ENCODE measurements at regions not wholly inside any gene's neighbourhood (a gene's known extent, or its start where the extent isn't known, plus 50 kb on each side); places are given as distances from the start of the nearest gene placed in this dataset.

DNA sequence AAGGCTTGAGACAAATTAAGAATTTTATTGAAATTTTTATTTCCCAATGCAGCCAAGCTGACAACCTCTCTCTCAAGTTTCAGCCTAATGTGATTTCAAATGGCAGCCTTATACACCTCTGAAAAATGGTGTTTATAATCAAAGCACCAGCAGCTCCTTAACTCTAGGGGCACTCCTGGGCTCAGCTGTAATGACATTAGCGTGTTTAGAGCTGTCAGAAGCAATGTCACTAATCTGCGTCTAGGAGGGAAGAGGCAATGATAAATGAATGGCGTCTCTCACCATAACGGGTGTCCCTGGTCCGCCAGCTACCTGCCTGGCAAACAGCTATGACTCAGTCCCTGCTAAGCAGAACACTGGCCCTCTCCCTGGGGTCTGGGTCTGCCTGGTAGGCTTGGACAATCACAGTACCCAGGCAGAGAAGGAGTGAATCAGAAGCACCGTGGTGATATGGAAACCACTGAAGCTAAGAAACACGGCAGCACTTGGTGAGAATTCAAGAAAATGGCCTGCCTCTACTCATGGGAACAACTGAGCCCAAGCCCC, 131.8 kb upstream of the VSTM2B start:
- no peak overlapping the region for H4K5ac ChIP-seq (ENCODE audit: insufficient read length, low read depth, low read length)
- no peak overlapping the region for H2BK5ac ChIP-seq (ENCODE audit: low read depth, low read length)
- 76% methylated on average over 7 of the region's 7 CpGs; no CpG with 5 or more reads in 1 of the 2 experiments for WGBS, 2 experiments (ENCODE audit: extremely low coverage in 1 of 2, insufficient coverage in 1 of 2, insufficient read length in 1 of 2, insufficient replicate concordance in 2 of 2, low coverage in 1 of 2, low lambda C conversion rate in 2 of 2, missing lambda C conversion rate in 1 of 2)
- no peak overlapping the region for H3K23ac ChIP-seq (ENCODE audit: insufficient read length)
- H3K4me2 ChIP-seq (ENCODE audit: insufficient read depth in 1 of 2, low read depth in 2 of 2, low read length in 2 of 2) = no peak overlapping the region
- FAIRE-seq = peak; percentile 55
- no peak overlapping the region for H3K56ac ChIP-seq (replicated peaks; ENCODE audit: insufficient read length, low read depth, low read length)
- no peak overlapping the region for H2BK20ac ChIP-seq (ENCODE audit: low read length)
- H2AK5ac ChIP-seq (ENCODE audit: low read depth, low read length) = no peak overlapping the region
- no peak overlapping the region for H2AFZ ChIP-seq (ENCODE audit: low read length)
- H3K9me3 ChIP-seq (ENCODE audit: insufficient read depth in 2 of 2, low read depth in 1 of 2, low read length in 1 of 2) = peaks cover 9 to 10% of the 10 kb centered on the region in 2 experiments; a peak in 2 of 4 replicates
- no peaks in the 10 kb centered on the region for H3K36me3 ChIP-seq (ENCODE audit: control insufficient read depth in 2 of 4, insufficient read depth in 4 of 4, low read length in 3 of 4)
- TF ChIP-seq RFX5 (IDR thresholded peaks at IDR 0.05; ENCODE audit: borderline replicate concordance, low read depth, low read length) (no peak), CBX5 (IDR thresholded peaks at IDR 0.05; ENCODE audit: low read depth, low read length) (no peak), SIN3A (conservative IDR thresholded peaks at IDR 0.05 in 1 of 2, IDR thresholded peaks at IDR 0.05 in 1 of 2; ENCODE audit: low read depth in 1 of 2, low read length in 2 of 2) (peak; percentile 85 to 86; a peak in 3 of 4 replicates), RAD21 (IDR thresholded peaks at IDR 0.05 in 1 of 2, conservative IDR thresholded peaks at IDR 0.05 in 1 of 2; ENCODE audit: low read depth in 2 of 2, low read length in 2 of 2) (peak in 1 of 2 experiments; percentile 36; a peak in 2 of 4 replicates)
- TF ChIP-seq, protein P1, sequence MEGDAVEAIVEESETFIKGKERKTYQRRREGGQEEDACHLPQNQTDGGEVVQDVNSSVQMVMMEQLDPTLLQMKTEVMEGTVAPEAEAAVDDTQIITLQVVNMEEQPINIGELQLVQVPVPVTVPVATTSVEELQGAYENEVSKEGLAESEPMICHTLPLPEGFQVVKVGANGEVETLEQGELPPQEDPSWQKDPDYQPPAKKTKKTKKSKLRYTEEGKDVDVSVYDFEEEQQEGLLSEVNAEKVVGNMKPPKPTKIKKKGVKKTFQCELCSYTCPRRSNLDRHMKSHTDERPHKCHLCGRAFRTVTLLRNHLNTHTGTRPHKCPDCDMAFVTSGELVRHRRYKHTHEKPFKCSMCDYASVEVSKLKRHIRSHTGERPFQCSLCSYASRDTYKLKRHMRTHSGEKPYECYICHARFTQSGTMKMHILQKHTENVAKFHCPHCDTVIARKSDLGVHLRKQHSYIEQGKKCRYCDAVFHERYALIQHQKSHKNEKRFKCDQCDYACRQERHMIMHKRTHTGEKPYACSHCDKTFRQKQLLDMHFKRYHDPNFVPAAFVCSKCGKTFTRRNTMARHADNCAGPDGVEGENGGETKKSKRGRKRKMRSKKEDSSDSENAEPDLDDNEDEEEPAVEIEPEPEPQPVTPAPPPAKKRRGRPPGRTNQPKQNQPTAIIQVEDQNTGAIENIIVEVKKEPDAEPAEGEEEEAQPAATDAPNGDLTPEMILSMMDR (IDR thresholded peaks at IDR 0.05; ENCODE audit: control extremely low read depth in 1 of 3, insufficient read depth in 1 of 3, low read depth in 1 of 3, low read length in 3 of 3) = peak in 1 of 3 experiments; percentile 51; a peak in 1 of 4 replicates
- no peak overlapping the region for H3K4ac ChIP-seq (replicated peaks; ENCODE audit: insufficient read length, low read depth, low read length)
- H3K27me3 ChIP-seq (replicated peaks in 1 of 4; ENCODE audit: control insufficient read depth in 3 of 4, extremely low read depth in 1 of 4, insufficient read depth in 3 of 4, low read length in 3 of 4) = no peaks in the 10 kb centered on the region; a peak in 1 of 7 replicates
- H3K18ac ChIP-seq (ENCODE audit: extremely low read depth, low read length) = no peak overlapping the region
- H4K8ac ChIP-seq (ENCODE audit: extremely low read depth, insufficient read depth, low read length) = no peak overlapping the region
- H3K14ac ChIP-seq (ENCODE audit: insufficient read length) = no peak overlapping the region
- H2BK15ac ChIP-seq (ENCODE audit: low read length) = no peak overlapping the region
- no peak for DNase-seq (ENCODE audit: low read depth in 1 of 2, low spot score in 2 of 2)
- ChIA-PET POLR2A (ENCODE audit: partially characterized antibody) (no interaction called here), CTCF (ENCODE audit: partially characterized antibody) (interaction anchor here (0.7 to 3.7 kb wide), 15 partner anchors 10 to 130 kb away, joined by 3 to 28 read pairs (median 3); no protein-coding TSS in a partner anchor)
- peaks cover 0 to 3% of the 10 kb centered on the region in 2 experiments for H4K20me1 ChIP-seq (replicated peaks in 1 of 2; ENCODE audit: control insufficient read depth in 1 of 2, insufficient read depth in 2 of 2, low read length in 2 of 2)
- H3K79me2 ChIP-seq (ENCODE audit: control insufficient read depth in 1 of 2, insufficient read depth in 2 of 2, low read length in 2 of 2) = no peaks in the 10 kb centered on the region
- no peak overlapping the region for H2BK12ac ChIP-seq (ENCODE audit: low read depth, low read length)
- H3K4me1 ChIP-seq (replicated peaks in 1 of 4; ENCODE audit: control insufficient read depth in 3 of 4, insufficient read depth in 4 of 4, low read length in 3 of 4) = peaks cover 0 to 10% (median 4%) of the 10 kb centered on the region in 4 experiments; a peak in 5 of 7 replicates
- H3K27ac ChIP-seq (ENCODE audit: low read depth, low read length) = no peak overlapping the region
- H3K23me2 ChIP-seq (ENCODE audit: low read depth, low read length) = no peaks in the 10 kb centered on the region; the same call in none of the 2 replicates
- H3K4me3 ChIP-seq (ENCODE audit: extremely low read depth in 1 of 4, insufficient read depth in 2 of 4, low read depth in 3 of 4, low read length in 4 of 4) = no peak overlapping the region
- H3K9ac ChIP-seq (replicated peaks in 1 of 4; ENCODE audit: extremely low read depth in 1 of 4, low read depth in 3 of 4, low read length in 3 of 4) = no peak overlapping the region
- peak overlapping the region; percentile 35 for H2BK120ac ChIP-seq (replicated peaks; ENCODE audit: low read depth, low read length)
- H4K91ac ChIP-seq (replicated peaks; ENCODE audit: insufficient read length, low read length) = no peak overlapping the region
- H3K79me1 ChIP-seq (ENCODE audit: low read depth, low read length) = no peaks in the 10 kb centered on the region
